Stimulated activated CD8-positive, alpha-beta memory T cell treated with anti-CD3 and anti-CD28 coated beads, Interleukin-12 subunit alpha, Interleukin-12 subunit beta, amount 100 ng/mL, for 24 hours (primary cell): ENCODE measurements at regions not wholly inside any gene's neighbourhood (a gene's known extent, or its start where the extent isn't known, plus 50 kb on each side); places are given as distances from the start of the nearest gene placed in this dataset.
"Not testable (repeated sequence)": the region's sequence is repeated elsewhere in the genome, so short reads cannot be mapped to it uniquely, and the experiment has no call there.

ENCODE experiments used
- DNase-seq: peaks from one replicate; pipeline ENCODE4 v3.0.0-alpha.2; 2020; ENCODE audit errors: extremely low read depth

DNA sequence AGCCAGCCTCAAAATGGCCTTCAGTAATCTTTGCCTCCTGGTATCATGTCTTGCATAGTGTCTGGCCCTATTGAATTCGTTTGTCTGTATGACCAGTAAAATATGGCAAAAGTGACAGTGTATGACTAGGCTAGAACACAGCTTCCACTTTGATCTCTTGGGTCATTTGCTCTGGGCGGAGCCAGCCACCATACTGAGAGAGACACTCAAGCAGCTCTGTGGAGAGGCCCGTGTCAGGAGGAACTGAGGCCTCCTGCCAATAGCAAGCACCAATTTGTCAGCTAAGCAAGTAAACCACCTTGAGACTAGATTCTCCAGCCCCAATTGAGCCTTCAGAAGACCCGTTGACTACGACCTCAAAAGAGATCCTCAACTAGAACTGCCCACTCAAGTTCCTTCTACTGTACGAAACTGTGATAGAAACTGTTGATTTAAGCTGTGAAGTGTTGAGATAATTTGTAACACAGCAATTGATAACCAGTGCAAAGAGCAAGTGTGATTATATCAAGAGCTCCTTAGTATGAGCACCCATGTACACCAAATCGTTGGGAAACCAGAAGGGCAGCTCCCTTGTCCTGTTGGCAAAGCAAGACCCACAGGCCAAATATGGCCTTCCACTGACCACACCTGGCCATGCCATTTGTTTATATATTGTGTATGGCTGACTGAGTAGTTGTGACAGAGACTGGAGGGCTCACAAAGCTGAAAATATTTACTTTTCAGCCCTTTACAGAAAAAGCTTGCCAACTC is 52.7 kb upstream of the SERBP1 start:
- no peak for DNase-seq

GRCh38 chr1:67484492-67484891 is 54.3 kb upstream of the SERBP1 start:
- DNase-seq: no peak

DNA sequence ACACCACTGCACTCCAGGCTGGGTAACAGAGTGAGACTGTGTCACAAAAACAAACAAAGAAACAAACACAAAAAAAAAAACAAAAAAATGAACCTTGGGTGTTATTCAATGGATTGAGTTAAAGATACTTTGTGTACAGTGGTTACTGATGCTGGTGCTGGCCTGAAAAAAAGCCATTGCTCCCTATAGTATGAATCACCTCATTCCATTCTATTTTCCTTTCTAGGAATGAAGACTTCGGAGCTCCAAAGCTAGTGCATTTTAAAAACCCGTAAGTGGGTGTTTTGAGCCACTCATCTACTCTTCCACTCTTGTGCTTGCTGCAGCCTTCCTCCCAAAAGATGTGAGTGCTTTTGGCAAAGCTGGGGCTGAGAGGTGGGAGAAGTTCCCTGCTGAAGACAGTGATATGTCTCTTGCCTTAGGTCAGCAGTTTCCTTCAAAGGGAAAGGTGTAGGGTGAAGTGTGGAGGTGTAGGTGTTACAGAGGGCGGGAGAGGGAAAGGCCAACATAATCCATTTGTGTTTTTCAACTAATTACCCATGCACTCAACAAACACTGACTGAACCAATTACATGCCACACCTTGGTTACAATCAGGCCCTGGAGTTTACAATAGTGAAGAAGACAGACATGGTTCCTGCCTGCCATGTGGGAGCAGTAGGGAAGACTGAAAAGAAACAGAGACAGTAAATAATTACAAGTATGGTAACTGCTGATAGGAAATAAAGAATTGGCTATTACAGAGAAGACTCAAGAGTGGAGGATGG is 55.0 kb upstream of the SERBP1 start:
- DNase-seq: no peak

DNA sequence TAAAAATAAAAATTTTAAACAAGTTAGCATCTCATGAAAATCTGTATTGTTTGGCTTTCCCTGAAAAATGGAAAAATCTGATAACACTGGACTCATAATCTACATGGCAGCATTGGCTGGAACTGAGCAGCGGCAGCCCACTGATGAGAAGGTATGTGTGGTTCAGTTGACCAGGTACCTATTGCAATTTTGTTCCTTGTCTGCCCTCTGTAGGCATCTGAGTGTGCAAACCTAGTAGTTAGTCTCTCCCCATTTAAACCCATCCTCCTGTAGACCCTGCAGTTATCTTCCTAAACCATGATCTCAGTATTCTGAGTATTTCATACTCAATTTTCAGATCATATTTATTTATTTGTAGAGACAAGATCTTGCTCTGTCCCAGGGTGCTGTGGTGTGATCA is 59.4 kb upstream of the SERBP1 start:
- no peak for DNase-seq

DNA sequence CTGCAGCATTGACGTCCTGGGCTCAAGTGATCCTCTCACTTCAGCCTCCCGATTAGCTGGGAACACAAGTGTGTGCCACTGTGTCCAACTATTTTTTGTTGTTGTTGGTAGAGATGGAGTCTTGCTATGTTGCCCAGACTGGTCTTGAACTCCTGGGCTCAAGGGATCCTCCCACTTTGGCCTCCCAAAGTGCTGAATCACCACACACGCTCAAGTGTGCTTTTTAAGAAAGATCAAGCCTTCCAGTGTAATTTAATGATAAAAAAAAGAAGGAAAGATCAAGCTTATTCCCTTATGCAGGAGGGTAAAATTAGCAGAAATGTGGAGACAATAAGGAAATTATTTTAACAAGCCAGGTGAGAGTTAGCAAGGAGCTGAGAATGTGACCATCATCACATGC is 61.1 kb upstream of the SERBP1 start:
- DNase-seq: no peak

- DNase-seq: no peak
These were observed 62.9 kb upstream of the SERBP1 start for GRCh38 chr1:67493148-67493547.

GRCh38 chr1:67495327-67495726 is 65.1 kb upstream of the SERBP1 start:
- DNase-seq: no peak

GRCh38 chr1:67496329-67496728 is 66.1 kb upstream of the SERBP1 start:
- DNase-seq: no peak

DNA sequence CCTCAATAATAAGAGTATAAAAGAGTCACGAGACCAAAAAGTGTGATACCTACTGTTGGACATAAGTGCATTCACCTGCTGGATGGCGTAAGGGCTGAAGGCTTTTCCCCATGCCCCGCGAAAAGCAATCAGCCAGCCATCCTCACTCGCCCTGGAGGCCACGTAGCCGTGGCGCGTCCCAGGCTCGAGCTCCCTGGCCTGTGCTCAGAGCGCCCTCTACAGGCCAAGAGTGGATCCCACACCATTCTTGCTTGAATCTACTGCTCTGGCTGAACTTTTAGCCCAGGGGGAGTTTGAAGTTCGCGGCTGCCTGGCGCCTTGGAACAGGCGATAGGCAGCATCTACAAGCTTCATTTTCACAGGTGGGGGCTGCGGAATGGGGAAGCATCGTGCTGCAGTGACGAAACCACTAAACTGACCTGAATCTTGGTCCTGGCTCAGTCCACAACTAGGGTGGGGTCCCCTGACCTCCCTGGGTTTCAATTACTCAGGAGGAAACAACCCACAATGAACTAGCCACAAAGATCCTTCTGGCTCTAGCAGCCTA is 70.3 kb upstream of the SERBP1 start:
- DNase-seq: peak; percentile 70

DNA sequence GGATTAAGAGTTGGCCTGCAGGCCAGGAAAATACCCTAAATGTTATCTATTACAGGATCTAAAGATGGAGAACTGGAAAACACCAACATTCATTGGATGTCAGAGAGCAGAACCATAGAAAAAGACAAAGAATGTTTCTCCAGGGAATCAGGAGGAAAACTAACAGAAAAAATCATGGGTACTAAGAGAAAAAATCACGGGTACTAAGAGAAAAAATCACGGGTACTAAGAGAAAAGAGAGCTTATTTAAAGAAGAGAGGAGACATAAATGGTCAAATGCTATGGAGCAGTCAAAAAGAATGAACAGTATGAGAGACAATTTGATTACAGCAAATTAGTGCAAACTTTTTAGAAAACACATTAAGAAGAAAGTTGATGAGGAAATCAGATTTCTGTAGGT is 73.8 kb upstream of the SERBP1 start:
- DNase-seq: no peak

- not testable (repeated sequence) for DNase-seq
These were observed 83.4 kb upstream of the SERBP1 start for GRCh38 chr1:67513392-67514294.

GRCh38 chr1:67514300-67514699 is 84.1 kb upstream of the SERBP1 start:
- no peak for DNase-seq

DNA sequence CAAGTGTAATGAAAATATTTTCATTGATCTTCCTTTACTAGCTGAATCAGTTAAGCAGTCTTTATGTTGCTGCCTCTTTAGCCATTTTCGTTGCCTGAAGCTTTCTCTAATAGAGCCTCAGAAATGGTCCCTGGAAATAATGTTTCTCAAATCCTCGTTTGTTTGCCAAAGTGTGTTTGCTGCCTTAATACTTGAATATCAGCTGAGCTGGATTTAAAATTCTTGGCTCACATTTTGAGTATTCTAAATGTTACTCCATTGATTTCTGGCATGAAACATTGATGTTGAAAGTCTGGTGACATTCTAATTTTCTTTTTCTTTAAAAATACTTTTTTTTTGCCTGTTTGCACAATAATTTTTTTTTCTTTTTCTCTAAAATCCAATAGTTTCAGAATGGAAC is 84.6 kb upstream of the SERBP1 start:
- no peak for DNase-seq

DNA sequence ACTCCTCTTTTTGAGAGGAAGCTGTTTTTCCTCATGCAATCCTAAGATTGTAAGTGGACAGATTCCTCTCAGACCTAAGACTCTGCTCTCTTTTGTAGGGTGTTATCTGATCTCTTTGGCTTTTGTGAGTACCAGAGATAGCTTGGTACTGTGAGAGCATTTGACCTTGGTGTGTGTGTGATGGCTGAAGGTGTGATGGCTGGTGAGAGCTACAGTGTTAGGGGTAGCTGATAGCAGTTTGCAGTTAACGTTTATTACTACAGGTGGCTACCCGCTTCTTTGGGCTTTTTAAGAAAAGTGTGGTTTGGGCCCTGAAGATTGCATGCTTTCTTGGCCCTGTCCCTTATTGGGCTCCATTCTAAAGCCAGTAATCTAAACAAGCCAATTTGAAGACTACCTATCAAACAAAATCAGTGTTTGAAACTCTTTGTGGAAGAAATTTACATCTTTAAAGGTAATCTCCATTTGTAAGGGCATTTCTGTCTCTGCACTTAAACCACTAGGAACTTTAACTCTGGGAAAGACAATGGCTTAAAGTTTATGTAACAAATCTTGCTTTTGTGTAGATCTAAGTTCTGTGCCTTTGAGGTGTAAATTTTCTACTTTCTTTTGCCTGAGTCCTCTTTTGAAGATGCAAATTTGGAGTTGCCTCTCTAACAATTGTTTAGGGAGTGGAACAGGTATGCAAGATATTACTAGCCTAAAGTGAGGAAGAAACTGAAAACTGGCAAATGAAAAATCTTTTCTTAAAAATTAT is 85.3 kb upstream of the SERBP1 start:
- no peak for DNase-seq

- DNase-seq: no peak
These were observed 86.8 kb upstream of the SERBP1 start for GRCh38 chr1:67517046-67517445.

DNA sequence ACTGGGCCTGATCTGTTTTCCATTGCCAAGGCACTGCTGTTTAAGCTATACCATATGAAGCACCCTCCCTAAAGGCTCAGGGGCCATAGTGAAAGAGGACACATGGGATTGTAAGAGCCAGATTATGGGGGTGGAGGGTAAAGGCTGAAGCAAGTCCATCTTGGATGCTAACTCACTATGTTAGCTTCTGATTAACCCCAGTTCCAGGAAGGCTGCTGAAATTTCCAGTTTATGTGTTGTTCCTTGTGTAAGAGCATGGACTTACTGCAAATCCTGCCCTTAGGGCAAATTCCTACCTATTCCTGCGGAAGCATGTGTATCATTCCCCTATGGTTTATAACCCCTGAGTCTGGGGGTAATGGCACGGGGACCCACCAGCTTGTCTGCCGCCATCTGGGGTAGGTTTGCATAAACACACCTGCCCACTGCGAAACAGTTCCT is 91.8 kb upstream of the SERBP1 start:
- no peak for DNase-seq

- no peak for DNase-seq
These were observed 92.6 kb upstream of the SERBP1 start for GRCh38 chr1:67522793-67523192.

GRCh38 chr1:67524143-67525052 is 94.2 kb upstream of the SERBP1 start:
- DNase-seq: no peak

DNA sequence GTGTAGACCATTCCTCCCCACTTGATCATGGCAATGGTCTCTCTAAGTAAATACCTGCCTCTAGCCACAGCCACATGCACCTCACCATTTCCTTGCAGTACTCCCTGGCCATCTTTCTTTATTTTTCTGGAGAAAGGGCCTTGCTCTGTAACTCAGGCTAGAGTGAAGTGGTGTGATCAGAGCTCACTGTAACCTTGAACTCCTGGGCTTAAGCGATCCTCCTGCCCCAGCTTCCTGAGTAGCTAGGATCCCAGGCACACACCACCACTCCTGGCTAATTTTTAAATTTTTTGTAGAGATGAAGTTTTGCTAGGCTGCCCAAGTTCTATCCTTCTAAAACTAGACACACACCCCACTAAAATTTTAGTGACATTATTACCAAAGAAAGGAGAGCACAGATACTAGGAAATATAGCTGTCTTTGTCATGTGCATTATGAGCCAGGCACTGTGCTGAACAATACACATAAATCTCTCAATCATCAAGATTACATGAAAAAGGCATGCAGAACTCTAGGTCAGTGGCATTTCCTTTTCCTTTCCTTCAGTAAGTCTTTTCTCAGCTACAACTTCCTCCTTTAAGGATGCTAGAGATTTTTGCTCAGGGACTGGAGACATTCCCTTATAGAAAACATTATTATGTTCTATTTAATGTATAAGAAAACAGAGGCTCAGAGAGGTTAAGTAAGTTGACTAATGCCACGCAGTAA is 95.0 kb upstream of the SERBP1 start:
- no peak for DNase-seq

- DNase-seq: no peak
These were observed 97.9 kb upstream of the SERBP1 start for GRCh38 chr1:67528141-67528540.
